ENCODE measurements at regions not wholly inside any gene's neighbourhood (a gene's known extent, or its start where the extent isn't known, plus 50 kb on each side); places are given as distances from the start of the nearest gene placed in this dataset.
"Not testable (repeated sequence)": the region's sequence is repeated elsewhere in the genome, so short reads cannot be mapped to it uniquely, and the experiment has no call there.

GRCh38 chr10:27388761-27389399, 115.2 kb upstream of the RAB18 start:
- DNase-seq = no peak

- no peak for DNase-seq
Observed at GRCh38 chr10:27383595-27384542, 120.2 kb upstream of the RAB18 start.

- DNase-seq = no peak
Observed at GRCh38 chr10:27382176-27382575, 121.9 kb upstream of the RAB18 start.

- DNase-seq = no peak
Observed at GRCh38 chr10:27380929-27381358, 123.2 kb upstream of the RAB18 start.

- DNase-seq = not testable (repeated sequence)
Observed at GRCh38 chr10:27379041-27379440, 125.1 kb upstream of the RAB18 start.

GRCh38 chr10:27373566-27374160, 130.4 kb upstream of the RAB18 start:
- no peak for DNase-seq

GRCh38 chr10:27372095-27372494, 131.5 kb upstream of the ACBD5 start:
- no peak for DNase-seq

- not testable (repeated sequence) for DNase-seq
Observed at GRCh38 chr10:27371375-27371774, 130.8 kb upstream of the ACBD5 start.

- no peak for DNase-seq
Observed at GRCh38 chr10:27369880-27370279, 129.3 kb upstream of the ACBD5 start.

- DNase-seq = no peak
Observed at GRCh38 chr10:27368706-27369105, 128.1 kb upstream of the ACBD5 start.

- no peak for DNase-seq
Observed at GRCh38 chr10:27366769-27367168, 126.2 kb upstream of the ACBD5 start.

- no peak for DNase-seq
Observed at GRCh38 chr10:27364028-27364427, 123.4 kb upstream of the ACBD5 start.

GRCh38 chr10:27360581-27361172, 120.1 kb upstream of the ACBD5 start:
- peak; percentile 51 to 90 for DNase-seq

- DNase-seq = peak in 1 of 2 experiments; percentile 31
Observed at GRCh38 chr10:27359792-27360355, 119.3 kb upstream of the ACBD5 start.

- DNase-seq = peak in 1 of 2 experiments; percentile 31
Observed at GRCh38 chr10:27356738-27357137, 116.1 kb upstream of the ACBD5 start.

GRCh38 chr10:27355918-27356573, 115.4 kb upstream of the ACBD5 start:
- no peak for DNase-seq

- DNase-seq = peak in 1 of 2 experiments; percentile 46
Observed at GRCh38 chr10:27354643-27355270, 114.2 kb upstream of the ACBD5 start.

- not testable (repeated sequence) for DNase-seq
Observed at GRCh38 chr10:27354100-27354499, 113.5 kb upstream of the ACBD5 start.

GRCh38 chr10:27349987-27350386, 109.4 kb upstream of the ACBD5 start:
- no peak for DNase-seq

GRCh38 chr10:27347827-27348207, 107.2 kb upstream of the ACBD5 start:
- DNase-seq = not testable (repeated sequence)

- no peak for DNase-seq
Observed at GRCh38 chr10:27345455-27345920, 104.9 kb upstream of the ACBD5 start.

All from NCI-H446 (cell line).